ENCODE measurements at regions not wholly inside any gene's neighbourhood (a gene's known extent, or its start where the extent isn't known, plus 50 kb on each side); places are given as distances from the start of the nearest gene placed in this dataset.

GRCh38 chr20:56194042-56194441 lies 54.5 kb upstream of the MC3R start:
- CTCF ChIA-PET = no interaction called here
- intact Hi-C loops (cut with micrococcal nuclease; ENCODE audit: unreplicated experiment) = no loop called here
- no peaks in the 10 kb centered on the region for H3K36me3 Mint-ChIP-seq (ENCODE audit: insufficient read depth, unreplicated experiment)

GRCh38 chr20:56195946-56196345 lies 52.6 kb upstream of the MC3R start:
- no peak overlapping the region for H3K4me3 ChIP-seq (ENCODE audit: low read depth, low read length)
- no peaks in the 10 kb centered on the region for H3K4me1 Mint-ChIP-seq (ENCODE audit: low read depth, unreplicated experiment)
- POLR2A ChIA-PET = no interaction called here

More at GRCh38 chr20:56194042-56194441, 54.5 kb upstream of the MC3R start:
- Mint-ChIP-seq H3K4me1 (ENCODE audit: low read depth, unreplicated experiment) (no peaks in the 10 kb centered on the region), H3K9me3 (ENCODE audit: unreplicated experiment) (peaks cover 17% of the 10 kb centered on the region), H3K27ac (ENCODE audit: unreplicated experiment) (no peak overlapping the region), H3K27me3 (ENCODE audit: insufficient read depth, unreplicated experiment) (no peaks in the 10 kb centered on the region), H3K4me3 (ENCODE audit: unreplicated experiment) (no peak overlapping the region)
- POLR2A ChIA-PET = no interaction called here
- H3K4me1 ChIP-seq = no peaks in the 10 kb centered on the region
- no peak overlapping the region for H3K4me3 ChIP-seq (ENCODE audit: low read depth, low read length)
- BruUV-seq (replicated peaks) = no TSS peak
- TF ChIP-seq CTCF (IDR thresholded peaks at IDR 0.05; ENCODE audit: insufficient read depth in 1 of 2, low read depth in 1 of 2, low read length in 1 of 2, severe bottlenecking in 1 of 2, unreplicated experiment in 1 of 2) = no peak
- H3K9me3 ChIP-seq = no peaks in the 10 kb centered on the region
- no peaks in the 10 kb centered on the region for H3K36me3 ChIP-seq (ENCODE audit: control insufficient read depth, insufficient read depth, low read length)
- peak in 1 of 2 experiments; percentile 58 for DNase-seq
- H3K27me3 ChIP-seq (replicated peaks; ENCODE audit: control insufficient read depth, insufficient read depth, low read length) = no peaks in the 10 kb centered on the region

More at GRCh38 chr20:56195946-56196345, 52.6 kb upstream of the MC3R start:
- peaks cover 14% of the 10 kb centered on the region for H3K9me3 ChIP-seq
- no peaks in the 10 kb centered on the region for H3K27me3 ChIP-seq (replicated peaks; ENCODE audit: control insufficient read depth, insufficient read depth, low read length)
- Mint-ChIP-seq H3K27me3 (ENCODE audit: insufficient read depth, unreplicated experiment) (no peaks in the 10 kb centered on the region), H3K9me3 (ENCODE audit: unreplicated experiment) (peaks cover 36% of the 10 kb centered on the region), H3K27ac (ENCODE audit: unreplicated experiment) (no peak overlapping the region), H3K4me3 (ENCODE audit: unreplicated experiment) (no peak overlapping the region), H3K36me3 (ENCODE audit: insufficient read depth, unreplicated experiment) (no peaks in the 10 kb centered on the region)
- intact Hi-C loops (cut with micrococcal nuclease; ENCODE audit: unreplicated experiment) = no loop called here
- BruUV-seq (replicated peaks) = no TSS peak
- no peak for TF ChIP-seq CTCF (IDR thresholded peaks at IDR 0.05; ENCODE audit: insufficient read depth in 1 of 2, low read depth in 1 of 2, low read length in 1 of 2, severe bottlenecking in 1 of 2, unreplicated experiment in 1 of 2)
- no peaks in the 10 kb centered on the region for H3K36me3 ChIP-seq (ENCODE audit: control insufficient read depth, insufficient read depth, low read length)
- CTCF ChIA-PET = no interaction called here
- DNase-seq = no peak
- no peaks in the 10 kb centered on the region for H3K4me1 ChIP-seq

Data from Caco-2 (cell line).